Sigmoid colon (tissue), 6 donors: ENCODE measurements at regions not wholly inside any gene's neighbourhood (a gene's known extent, or its start where the extent isn't known, plus 50 kb on each side); places are given as distances from the start of the nearest gene placed in this dataset.
"Not testable (repeated sequence)": the region's sequence is repeated elsewhere in the genome, so short reads cannot be mapped to it uniquely, and the experiment has no call there.

Source experiments
- DNase-seq: peaks from one replicate; pipeline ENCODE4 v3.0.0-alpha.2; 2019
- H3K27ac ChIP-seq, 4 donors: fragments of 200-600 bp; sonication (generic); one replicate each; pipeline ENCODE4 v1.5.1; 2016 to 2019; ENCODE audit warnings: mild to moderate bottlenecking in 1 of 4
- H3K27me3 ChIP-seq, 3 donors: fragments of 200-600 bp; sonication (generic); one replicate each; pipeline ENCODE4 v1.5.1; 2019; ENCODE audit warnings: mild to moderate bottlenecking in 1 of 3
- H3K36me3 ChIP-seq, 4 donors: fragments of 200-600 bp; sonication (generic); one replicate each; pipeline ENCODE4 v1.5.1; 2016 to 2019
- H3K4me1 ChIP-seq, 4 donors: fragments of 200-600 bp; sonication (generic); one replicate each; pipeline ENCODE4 v1.5.1; 2017 to 2019
- H3K4me3 ChIP-seq, 4 donors: fragments of 200-600 bp; sonication (generic); one replicate each; pipeline ENCODE4 v1.5.1; 2017 to 2019; ENCODE audit warnings: mild to moderate bottlenecking in 2 of 4, moderate library complexity in 1 of 4
- H3K9me3 ChIP-seq, 4 donors: fragments of 200-600 bp in 3 of 4; sonication (generic) in 3 of 4; one replicate each; pipeline versions ENCODE4 v1.5.1 to v1.6.1; 2013 to 2019
- CTCF ChIP-seq, 4 experiments: fragments of 450-650 bp in 3 of 4; fragments of 200-600 bp in 1 of 4; IDR thresholded peaks; one replicate each; pipeline ENCODE4 v1.5.1; 2016 to 2019; ENCODE audit warnings: antibody characterized with exemption in 4 of 4, mild to moderate bottlenecking in 3 of 4, moderate library complexity in 2 of 4
- EP300 ChIP-seq, 4 donors: sonication (generic); formaldehyde crosslinking; IDR thresholded peaks; one replicate each; pipeline ENCODE4 v1.6.1; 2017; ENCODE audit warnings: antibody characterized with exemption in 4 of 4
- POLR2A ChIP-seq, 2 donors: fragments of 450-650 bp; IDR thresholded peaks; one replicate each; pipeline ENCODE4 v1.6.1; 2016; ENCODE audit warnings: antibody characterized with exemption in 2 of 2, mild to moderate bottlenecking in 2 of 2, moderate library complexity in 2 of 2
- POLR2AphosphoS5 ChIP-seq, 4 donors: sonication (generic); formaldehyde crosslinking; IDR thresholded peaks; one replicate each; pipeline ENCODE4 v1.6.1; 2017; ENCODE audit warnings: antibody characterized with exemption in 4 of 4
- WGBS, 2 donors: extraction: QIAGEN DNeasy Blood & Tissue Kit; methylation state at CpG; one replicate each; pipeline ENCODE4 v1.1.7; 2013; 5-methylcytosine and 5-hydroxymethylcytosine counted together
- intact Hi-C: fragments of 100-400 bp; cut with DNase I; formaldehyde crosslinking; loops from one replicate; pipeline ENCODE4 v1.15.1; 2023
- donor health status: healthy with polysubstance abuse.
- donor health status: healthy.

DNA sequence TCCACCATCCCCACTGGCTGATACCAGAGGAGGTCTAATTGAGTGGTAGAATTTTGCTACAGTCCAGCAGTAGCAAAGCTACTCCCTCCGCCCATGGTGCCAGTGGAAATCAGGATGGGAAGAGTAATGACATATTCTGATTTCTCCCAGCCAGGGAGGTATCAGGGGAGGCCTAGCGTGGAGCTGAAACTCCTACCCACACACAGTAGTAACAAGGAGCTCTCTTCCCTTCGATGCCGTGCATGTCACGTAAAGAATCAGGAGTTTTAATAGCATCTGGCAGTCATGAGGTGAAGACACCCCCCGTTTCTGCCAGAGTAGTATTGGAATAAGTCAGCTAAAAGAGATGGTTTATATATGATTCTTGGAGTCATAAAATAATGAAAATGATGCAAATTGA lies 786.8 kb upstream of the DDX18 start:
- no peak for TF ChIP-seq POLR2A (IDR thresholded peaks at IDR 0.05)
- no peak for TF ChIP-seq CTCF (IDR thresholded peaks at IDR 0.05)
- no peak for TF ChIP-seq EP300 (IDR thresholded peaks at IDR 0.05)
- no peak for TF ChIP-seq POLR2AphosphoS5 (IDR thresholded peaks at IDR 0.05)
- no peak for DNase-seq
- H3K9me3 ChIP-seq = peaks cover 0 to 2% (median 0%) of the 10 kb centered on the region in 4 donors
- 90 to 93% methylated on average over 6 of the region's 6 CpGs for WGBS, 2 donors
- H3K36me3 ChIP-seq = no peaks in the 10 kb centered on the region
- no peaks in the 10 kb centered on the region for H3K4me1 ChIP-seq
- H3K27me3 ChIP-seq = no peaks in the 10 kb centered on the region
- intact Hi-C loops = no loop called here
- no peak overlapping the region for H3K4me3 ChIP-seq
- no peak overlapping the region for H3K27ac ChIP-seq

DNA sequence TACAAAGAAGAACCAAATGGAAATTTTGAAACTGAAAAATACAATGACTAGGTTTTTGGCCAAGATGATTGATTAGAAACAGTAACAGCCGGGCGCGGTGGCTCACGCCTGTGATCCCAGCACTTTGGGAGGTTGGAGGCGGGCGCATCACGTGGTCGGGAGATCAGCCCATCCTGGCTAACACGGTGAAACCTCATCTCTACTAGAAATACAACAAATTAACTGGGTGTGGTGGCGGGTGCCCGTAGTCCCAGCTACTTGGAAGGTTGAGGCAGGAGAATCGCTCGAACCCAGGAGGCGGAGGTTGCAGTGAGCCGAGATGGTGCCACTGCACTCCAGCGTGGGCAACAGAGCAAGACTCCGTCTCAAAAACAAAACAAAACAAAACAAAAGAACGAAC lies 785.8 kb upstream of the DDX18 start:
- H3K36me3 ChIP-seq, H3K27me3 ChIP-seq, intact Hi-C loops, H3K9me3 ChIP-seq, H3K27ac ChIP-seq, H3K4me1 ChIP-seq, H3K4me3 ChIP-seq, DNase-seq: not testable (repeated sequence)
- 93 to 95% methylated on average over 18 of the region's 18 CpGs for WGBS, 2 donors

DNA sequence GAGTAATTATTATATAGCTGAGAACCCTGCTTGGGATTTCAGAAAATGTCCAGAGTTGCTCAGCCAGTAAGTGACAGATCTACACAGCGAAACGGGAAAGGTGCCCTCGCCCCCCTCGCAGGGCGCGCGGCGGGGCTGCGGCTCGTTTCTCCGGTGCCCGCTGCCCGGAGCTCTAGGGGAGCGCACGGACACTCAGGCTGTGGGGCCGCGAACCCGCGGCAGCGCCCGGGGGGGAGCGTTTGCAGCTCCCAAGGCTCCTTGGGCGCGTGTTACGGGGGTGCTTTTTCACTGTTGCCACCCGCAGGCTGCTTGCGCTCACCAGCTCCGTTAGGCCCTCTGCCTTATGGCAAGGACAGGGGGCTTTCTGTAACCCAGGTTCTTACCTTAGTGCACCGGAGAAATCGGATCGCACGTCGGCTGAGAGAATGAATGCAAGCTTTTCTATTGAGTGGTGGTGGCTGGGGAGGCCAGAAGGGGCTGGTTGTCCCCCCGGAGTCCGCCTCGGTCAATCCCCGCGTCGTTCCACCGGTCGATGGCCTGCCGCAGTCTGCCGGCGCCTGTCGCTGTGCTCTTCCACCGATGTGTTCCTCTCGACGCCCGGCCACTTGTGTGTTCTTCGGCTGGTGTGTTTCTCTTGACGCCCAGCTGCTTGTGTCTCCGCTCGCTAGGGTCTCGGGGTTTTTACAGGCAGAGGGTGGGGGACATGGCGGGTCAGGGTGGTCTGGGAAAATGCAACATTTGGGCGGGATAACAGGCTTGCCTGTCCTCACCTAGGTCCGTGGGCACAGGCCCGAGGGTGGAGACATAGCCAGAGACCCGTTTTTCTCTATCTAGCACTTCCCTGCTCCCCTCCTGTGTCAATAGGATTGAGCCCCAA lies 758.8 kb upstream of the DDX18 start:
- DNase-seq = no peak
- no peak overlapping the region for H3K4me3 ChIP-seq
- no peaks in the 10 kb centered on the region for H3K36me3 ChIP-seq
- TF ChIP-seq POLR2A (IDR thresholded peaks at IDR 0.05) = no peak
- TF ChIP-seq CTCF (IDR thresholded peaks at IDR 0.05) = no peak
- TF ChIP-seq EP300 (IDR thresholded peaks at IDR 0.05) = no peak
- no peak for TF ChIP-seq POLR2AphosphoS5 (IDR thresholded peaks at IDR 0.05)
- no peaks in the 10 kb centered on the region for H3K4me1 ChIP-seq
- H3K9me3 ChIP-seq = no peaks in the 10 kb centered on the region
- 87 to 93% methylated on average over 59 of the region's 59 CpGs for WGBS, 2 donors
- H3K27me3 ChIP-seq = no peaks in the 10 kb centered on the region
- intact Hi-C loops = no loop called here
- H3K27ac ChIP-seq = no peak overlapping the region

DNA sequence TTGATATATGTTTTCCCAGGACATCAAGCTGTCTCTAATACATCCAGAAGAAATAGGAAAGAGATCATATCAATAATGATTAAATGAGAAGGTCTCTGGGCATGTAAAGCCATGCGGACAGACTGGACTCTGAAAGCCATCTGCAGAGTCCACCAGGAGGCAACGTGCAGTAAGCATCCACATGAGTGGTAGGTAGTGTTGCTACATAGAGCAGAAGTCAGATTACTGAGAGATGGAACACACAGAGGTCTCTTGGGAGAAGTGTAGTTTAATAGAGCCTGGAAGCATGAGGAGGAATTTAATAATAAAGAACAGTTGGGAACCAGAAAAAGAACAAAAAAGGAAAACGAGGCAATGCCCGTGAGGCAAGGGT lies 758.1 kb upstream of the DDX18 start:
- H3K27ac ChIP-seq = no peak overlapping the region
- H3K27me3 ChIP-seq = no peaks in the 10 kb centered on the region
- DNase-seq = no peak
- no peaks in the 10 kb centered on the region for H3K36me3 ChIP-seq
- H3K4me1 ChIP-seq = no peaks in the 10 kb centered on the region
- H3K9me3 ChIP-seq = no peaks in the 10 kb centered on the region
- intact Hi-C loops = no loop called here
- no peak overlapping the region for H3K4me3 ChIP-seq
- TF ChIP-seq POLR2AphosphoS5 (IDR thresholded peaks at IDR 0.05) = no peak
- TF ChIP-seq EP300 (IDR thresholded peaks at IDR 0.05) = no peak
- TF ChIP-seq POLR2A (IDR thresholded peaks at IDR 0.05) = no peak
- TF ChIP-seq CTCF (IDR thresholded peaks at IDR 0.05) = no peak
- whole genome bisulfite sequencing, 2 donors = 92% methylated on average over 4 of the region's 4 CpGs

DNA sequence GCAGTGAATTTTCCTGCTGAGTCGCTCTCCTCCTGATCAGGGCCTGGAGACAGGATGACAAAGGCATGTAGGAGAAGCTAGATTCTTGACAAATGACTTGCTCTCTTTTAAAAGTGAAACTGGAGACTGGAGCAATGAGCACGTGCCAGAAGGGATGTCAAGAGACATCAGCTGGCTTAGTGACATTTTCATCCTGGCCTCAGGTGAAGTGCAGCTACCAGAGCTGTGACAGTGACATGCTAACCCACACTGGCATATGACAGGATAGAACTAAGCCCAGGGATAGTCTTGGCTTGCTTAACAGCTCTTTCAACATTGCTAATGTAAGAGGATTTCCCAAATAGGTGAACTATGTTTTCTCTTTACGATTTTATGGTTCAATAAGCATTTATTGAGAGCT lies 757.5 kb upstream of the DDX18 start:
- WGBS, 2 donors = 27 to 59% methylated on average over 3 of the region's 3 CpGs
- Histone ChIP-seq H3K36me3 (no peaks in the 10 kb centered on the region), H3K27ac (no peak overlapping the region), H3K9me3 (no peaks in the 10 kb centered on the region), H3K4me1 (no peaks in the 10 kb centered on the region), H3K4me3 (no peak overlapping the region), H3K27me3 (no peaks in the 10 kb centered on the region)
- no peak for DNase-seq
- TF ChIP-seq CTCF (IDR thresholded peaks at IDR 0.05) (no peak), POLR2AphosphoS5 (IDR thresholded peaks at IDR 0.05) (no peak), POLR2A (IDR thresholded peaks at IDR 0.05) (no peak), EP300 (IDR thresholded peaks at IDR 0.05) (no peak)
- intact Hi-C loops = no loop called here
